ENCODE measurements at regions not wholly inside any gene's neighbourhood (a gene's known extent, or its start where the extent isn't known, plus 50 kb on each side); places are given as distances from the start of the nearest gene placed in this dataset.

- TF ChIP-seq CTCF (IDR thresholded peaks at IDR 0.05; ENCODE audit: poor library complexity): no peak
- no peak for TF ChIP-seq EZH2 (IDR thresholded peaks at IDR 0.05; ENCODE audit: borderline replicate concordance)
- TF ChIP-seq EZH2phosphoT487 (IDR thresholded peaks at IDR 0.05; ENCODE audit: low read depth, severe bottlenecking, unreplicated experiment): no peak
Observed at GRCh38 chr16:64397945-64398508, 723.8 kb downstream of the CDH11 start.
